Astrocyte of the cerebellum (primary cell): ENCODE measurements at regions not wholly inside any gene's neighbourhood (a gene's known extent, or its start where the extent isn't known, plus 50 kb on each side); places are given as distances from the start of the nearest gene placed in this dataset.

Experiments used
- DNase-seq: peaks from one replicate; pipeline ENCODE4 v3.0.0-alpha.2; 2011; ENCODE audit warnings: low read depth
- H3K4me3 ChIP-seq: 2 replicates; pipeline ENCODE4 v1.5.1; 2011; ENCODE audit warnings: mild to moderate bottlenecking, low read depth, low read length, moderate library complexity
- CTCF ChIP-seq: IDR thresholded peaks from 2 replicates; pipeline ENCODE4 v1.5.1; 2012; ENCODE audit warnings: low read length, low read depth, moderate library complexity, mild to moderate bottlenecking; ENCODE audit errors: missing control alignments
- in situ Hi-C: cut with HindIII; loops from 2 replicates; pipeline ENCODE4 v1.10.0; 2017; ENCODE audit warnings: low sequenced_read_pairs

GRCh38 chr14:43123544-43123943, 1383.5 kb downstream of the FSCB start:
- no peak overlapping the region for H3K4me3 ChIP-seq
- in situ Hi-C loops: no loop called here
- no peak for TF ChIP-seq CTCF
- no peak for DNase-seq

GRCh38 chr14:43119672-43120071, 1387.4 kb downstream of the FSCB start:
- H3K4me3 ChIP-seq: no peak overlapping the region
- TF ChIP-seq CTCF: no peak
- in situ Hi-C loops: no loop called here
- no peak for DNase-seq

GRCh38 chr14:43116341-43116740, 1390.7 kb downstream of the FSCB start:
- no peak overlapping the region for H3K4me3 ChIP-seq
- no peak for DNase-seq
- in situ Hi-C loops: no loop called here
- no peak for TF ChIP-seq CTCF

GRCh38 chr14:43105305-43105704, 1401.8 kb downstream of the FSCB start:
- no peak for DNase-seq
- H3K4me3 ChIP-seq: no peak overlapping the region
- in situ Hi-C loops: no loop called here

GRCh38 chr14:43090380-43090779, 1416.7 kb downstream of the FSCB start:
- no peak overlapping the region for H3K4me3 ChIP-seq
- TF ChIP-seq CTCF: no peak
- in situ Hi-C loops: no loop called here
- no peak for DNase-seq

More at GRCh38 chr14:43105305-43105704, 1401.8 kb downstream of the FSCB start:
- no peak for TF ChIP-seq CTCF

GRCh38 chr14:43087666-43088065, 1419.4 kb downstream of the FSCB start:
- in situ Hi-C loops: no loop called here

More at GRCh38 chr14:43087666-43088065, 1419.4 kb downstream of the FSCB start:
- TF ChIP-seq CTCF: no peak
- DNase-seq: no peak
- no peak overlapping the region for H3K4me3 ChIP-seq
